ENCODE measurements at regions not wholly inside any gene's neighbourhood (a gene's known extent, or its start where the extent isn't known, plus 50 kb on each side); places are given as distances from the start of the nearest gene placed in this dataset.
"Not testable (repeated sequence)": the region's sequence is repeated elsewhere in the genome, so short reads cannot be mapped to it uniquely, and the experiment has no call there.

DNA sequence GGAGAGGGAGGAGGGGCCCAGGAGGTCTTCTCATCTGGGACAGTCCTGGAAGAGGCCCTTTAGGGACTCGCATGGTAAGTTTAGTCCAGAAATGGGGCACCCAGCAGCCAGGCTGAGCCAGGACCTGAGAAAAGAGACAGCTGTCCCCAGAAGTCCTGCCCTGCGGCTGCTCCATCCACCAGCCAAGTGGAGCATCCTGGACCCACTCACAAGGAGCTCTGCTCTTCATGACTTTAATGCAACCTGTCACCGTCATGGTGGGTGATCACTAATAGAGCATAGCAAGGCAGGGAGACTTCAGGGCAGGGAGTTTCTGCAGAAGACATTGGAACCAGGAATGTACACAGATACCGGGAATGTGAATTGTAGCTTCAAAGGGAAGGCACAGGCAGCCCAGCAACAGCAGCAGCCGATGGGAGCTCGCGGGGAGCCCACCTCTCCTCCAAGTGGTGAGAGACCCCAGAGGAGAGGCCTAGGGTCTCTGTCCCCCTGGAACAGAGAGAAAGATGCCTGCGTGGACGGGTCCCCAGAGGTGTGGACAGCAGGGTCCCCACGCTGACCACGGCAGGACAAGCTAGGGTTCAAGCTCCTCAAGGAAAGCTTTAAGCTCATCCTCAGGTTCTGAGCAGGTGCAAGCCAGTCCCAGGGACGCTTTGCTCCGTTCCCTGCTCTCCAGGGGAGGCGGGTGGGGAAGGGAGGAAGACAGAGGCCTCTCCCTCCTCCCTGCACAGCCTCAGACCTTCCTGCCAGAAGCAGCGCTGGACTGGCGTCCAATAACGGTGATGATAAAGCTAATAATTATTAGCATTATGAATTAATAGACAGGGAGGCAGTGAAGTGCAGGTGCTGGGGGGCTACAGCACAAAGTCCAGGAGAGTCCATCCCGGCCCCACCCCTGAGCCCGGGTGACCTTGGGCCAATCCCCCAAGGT lies 335.3 kb downstream of the ADGRD1 start:
- not testable (repeated sequence) for DNase-seq (ENCODE audit: low read depth)

DNA sequence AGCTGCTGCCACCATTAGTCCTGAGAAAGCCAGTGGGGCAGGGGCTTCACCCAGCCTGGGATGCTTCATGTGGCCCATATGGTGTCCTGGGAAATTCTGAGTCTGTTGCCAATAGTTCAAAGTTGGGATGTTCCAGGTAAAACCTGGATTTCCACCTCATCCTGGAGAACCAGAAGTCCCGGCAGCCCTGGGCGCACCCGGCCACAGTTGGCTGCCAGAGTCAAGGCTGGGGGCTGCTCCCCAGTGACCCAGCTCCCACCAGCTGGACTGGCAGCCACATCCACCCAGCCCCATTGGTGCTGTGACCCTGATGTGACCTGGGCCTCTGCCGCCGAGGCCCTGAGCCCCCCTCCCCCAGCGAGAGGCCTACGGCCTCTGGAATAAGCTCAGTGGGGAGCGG lies 336.1 kb downstream of the ADGRD1 start:
- not testable (repeated sequence) for DNase-seq (ENCODE audit: low read depth)

DNA sequence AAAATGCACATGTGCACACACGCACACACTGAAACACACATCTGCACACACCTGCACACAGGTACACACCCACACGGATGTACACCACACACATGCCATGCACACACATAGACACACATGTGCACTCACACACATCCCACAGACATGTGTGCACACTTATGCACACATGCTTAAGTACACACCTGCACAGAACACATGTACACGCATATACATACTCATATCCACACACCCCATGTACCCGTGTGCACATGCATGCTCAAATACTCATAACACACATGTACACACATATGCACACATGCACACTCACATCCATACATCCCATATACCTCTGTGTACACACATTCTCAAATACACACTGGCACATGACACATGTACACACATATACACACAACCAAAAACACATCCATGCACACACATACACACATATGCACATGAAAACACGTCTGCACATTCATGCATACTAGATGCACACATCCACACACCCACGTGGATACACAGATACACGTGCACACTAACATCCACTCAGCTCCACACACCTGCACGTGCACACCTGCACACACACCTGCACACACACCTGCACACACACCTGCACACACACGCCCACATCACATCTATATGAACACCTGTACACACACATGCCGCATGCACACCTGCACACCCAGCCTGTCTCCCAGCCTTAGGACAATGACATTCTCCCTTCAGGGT lies 336.7 kb downstream of the ADGRD1 start:
- no peak for DNase-seq (ENCODE audit: low read depth)

DNA sequence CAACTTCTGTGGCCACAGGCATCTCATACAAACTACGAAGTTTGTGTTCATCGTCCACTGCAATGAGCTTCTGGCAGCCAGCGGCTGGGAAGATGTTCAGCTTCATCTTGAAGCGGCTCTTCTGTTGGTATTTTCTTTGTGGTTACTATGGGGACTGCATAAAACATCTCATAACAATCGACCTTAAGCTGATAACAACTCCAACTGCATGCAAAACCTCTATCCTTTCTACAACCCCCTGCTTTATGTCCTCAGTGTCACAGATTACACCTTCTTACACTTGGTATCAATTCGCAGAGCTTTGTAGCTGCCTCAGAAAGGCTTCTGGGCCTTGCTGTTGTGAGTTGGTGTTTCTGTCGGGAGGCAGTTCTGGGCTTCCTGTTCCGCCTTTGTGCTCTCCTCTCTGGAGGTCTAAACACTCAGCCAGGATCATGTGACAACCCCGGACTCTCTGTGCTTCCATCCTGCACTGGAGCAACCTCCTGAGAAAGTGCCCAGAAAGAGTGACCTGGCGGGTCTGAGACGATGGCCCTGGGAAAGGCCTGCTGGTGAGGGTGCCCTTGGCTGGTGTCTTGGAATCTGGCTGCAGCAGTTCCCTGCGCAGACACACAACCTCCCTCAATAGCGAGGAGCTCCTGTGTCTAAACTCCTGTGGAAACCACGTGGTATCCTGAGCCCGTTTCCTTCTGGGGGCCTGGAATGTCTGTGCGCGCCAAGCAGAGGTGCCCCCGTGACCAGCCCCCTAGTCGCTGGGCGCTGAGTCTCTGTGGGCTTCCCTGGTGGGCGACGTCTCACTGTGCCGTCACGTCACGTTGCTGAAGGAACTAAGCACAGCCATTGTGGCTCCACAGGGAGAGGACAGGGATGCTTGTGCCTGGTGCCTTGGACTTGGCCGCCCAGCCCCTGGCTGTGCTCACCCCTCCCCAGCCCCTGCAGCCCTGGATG lies 339.6 kb downstream of the ADGRD1 start:
- not testable (repeated sequence) for DNase-seq (ENCODE audit: low read depth)

DNA sequence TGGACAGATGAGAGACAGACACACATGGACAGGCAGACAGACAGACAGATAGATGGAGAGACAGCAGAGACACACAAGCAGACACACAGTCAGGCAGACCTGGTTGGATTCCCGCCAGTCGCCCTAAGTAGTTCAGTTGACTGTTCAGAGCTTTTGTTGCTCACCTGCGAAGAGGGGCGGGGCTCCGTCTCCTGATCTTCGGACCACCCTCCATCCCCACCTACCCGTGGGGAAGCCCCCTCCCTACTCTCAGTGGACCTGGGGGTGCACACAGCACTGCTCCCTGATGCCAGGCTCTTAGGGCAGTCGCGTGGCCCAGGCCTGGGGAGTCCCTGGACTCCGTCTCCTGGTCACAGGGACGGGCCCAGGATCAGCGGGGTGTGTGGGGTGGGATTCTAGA lies 341.0 kb downstream of the ADGRD1 start:
- not testable (repeated sequence) for DNase-seq (ENCODE audit: low read depth)

DNA sequence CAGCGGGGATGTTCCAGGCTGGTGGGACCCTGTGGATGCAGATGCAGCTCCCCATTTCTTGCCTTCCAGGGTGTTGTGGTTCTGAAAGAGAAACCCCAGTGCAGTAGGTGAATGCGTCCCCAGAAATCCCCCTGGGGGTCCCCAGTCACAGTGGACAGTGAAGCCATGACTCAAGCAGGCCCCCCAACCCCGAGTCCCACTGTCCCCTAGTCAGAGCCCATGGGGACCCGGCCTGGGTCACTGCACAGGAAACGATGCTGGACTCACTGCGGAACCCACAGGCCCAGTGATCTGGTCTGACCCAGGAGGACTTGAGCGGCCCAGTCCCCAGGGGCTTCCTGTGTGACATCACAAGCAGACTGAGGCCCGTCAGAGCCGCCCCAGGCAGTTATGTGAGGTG lies 341.4 kb downstream of the ADGRD1 start:
- DNase-seq (ENCODE audit: low read depth), result not testable (repeated sequence)

DNA sequence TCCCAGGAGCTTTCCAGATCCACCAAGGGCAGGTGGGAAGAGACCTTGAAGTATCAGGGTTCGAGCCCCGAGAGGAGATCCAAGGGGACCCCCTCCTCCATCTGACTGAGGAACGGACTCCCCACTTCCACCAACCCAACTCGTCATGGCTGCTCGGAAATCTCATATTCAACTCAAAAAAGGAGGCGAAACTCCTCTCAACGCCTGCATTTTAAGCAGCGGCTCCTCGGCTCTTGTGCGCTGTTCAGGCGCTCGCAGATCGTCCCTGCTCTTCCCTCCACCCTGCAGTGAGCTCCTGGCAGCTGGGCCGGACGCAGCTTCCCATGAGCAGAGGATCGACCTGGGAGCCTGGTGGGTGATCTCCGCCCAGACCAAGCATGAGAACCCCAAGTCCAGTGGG lies 341.9 kb downstream of the ADGRD1 start:
- DNase-seq (ENCODE audit: low read depth), result not testable (repeated sequence)

DNA sequence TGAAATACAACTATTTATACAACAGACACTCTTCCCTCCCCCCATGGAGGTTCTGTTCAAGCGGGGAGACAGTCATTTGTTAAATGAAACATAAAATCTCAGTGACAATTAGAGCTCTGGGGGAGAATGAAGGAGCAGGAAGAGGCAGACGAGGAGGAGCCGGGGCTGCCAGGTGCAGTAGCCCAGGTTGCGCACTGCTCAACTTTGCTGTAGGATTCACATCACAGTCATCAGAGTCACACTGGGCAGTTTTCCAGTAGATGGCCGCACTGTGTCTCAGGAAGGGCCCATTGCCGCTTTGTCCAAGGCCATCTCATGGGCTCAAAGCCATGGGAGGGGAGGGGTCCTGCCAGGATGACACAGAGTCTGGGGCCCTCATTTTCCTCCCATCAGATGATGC lies 342.4 kb downstream of the ADGRD1 start:
- DNase-seq (ENCODE audit: low read depth), result not testable (repeated sequence)

DNA sequence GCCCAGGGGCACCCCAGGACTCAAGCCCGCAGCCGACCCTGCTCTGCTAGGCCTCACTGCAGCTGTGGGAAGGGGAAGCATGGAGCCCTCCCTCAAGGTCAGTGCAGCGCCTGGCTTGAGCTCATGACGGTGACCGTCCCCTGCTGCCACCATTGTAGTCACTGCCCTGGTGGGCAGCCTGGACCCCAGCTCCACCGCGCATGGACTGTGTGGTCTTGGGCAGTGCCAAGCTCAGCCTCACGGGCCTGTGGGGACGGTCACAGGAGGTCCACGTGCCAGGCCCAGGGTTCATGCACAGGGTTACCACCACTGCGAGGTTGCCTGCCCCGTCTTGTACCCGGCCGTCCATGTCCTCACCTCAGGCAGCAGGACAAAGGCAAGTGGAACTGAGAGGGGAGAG lies 342.9 kb downstream of the ADGRD1 start:
- DNase-seq (ENCODE audit: low read depth), result not testable (repeated sequence)

DNA sequence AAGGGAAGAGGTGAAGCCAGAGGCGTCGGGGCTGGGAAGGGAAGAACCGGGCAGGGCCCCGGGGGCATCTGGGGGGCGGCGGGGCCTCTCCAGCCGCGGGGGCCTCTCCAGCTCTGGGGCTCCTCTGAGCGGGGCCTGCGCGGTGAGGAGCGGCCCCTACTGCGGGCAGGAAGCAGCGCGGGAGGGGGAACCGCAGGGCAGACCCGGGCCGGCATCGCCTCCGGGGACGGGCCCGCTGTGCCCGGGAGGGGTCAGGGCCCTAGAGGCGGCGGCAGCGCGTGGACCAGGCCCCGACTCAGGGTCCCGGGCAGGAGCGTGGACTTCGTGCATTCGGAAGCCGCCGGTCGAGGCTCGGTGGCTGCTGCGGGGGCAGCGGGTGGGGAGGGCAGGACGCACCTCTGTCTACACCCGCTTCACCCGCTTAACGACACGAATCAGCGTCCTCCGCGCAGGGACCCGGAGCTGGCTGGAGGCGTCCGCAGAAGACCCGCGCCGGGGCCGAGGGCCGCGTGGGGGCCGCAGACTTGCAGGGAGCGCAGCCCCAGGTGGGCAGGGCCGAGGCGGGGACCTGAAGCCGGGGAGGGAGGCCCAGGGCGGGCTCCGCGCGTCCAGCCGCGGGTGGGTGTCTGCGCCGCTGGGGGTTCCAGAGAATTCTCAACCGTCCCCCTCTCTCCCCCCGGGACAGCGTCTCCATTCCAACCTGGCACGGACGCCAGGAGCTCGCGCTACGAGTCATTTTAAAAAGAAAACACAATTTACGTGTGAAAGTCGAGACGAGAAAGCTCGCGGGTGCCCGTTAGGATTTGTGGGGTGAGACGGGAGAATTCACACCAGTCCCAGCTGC lies 345.0 kb downstream of the ADGRD1 start:
- not testable (repeated sequence) for DNase-seq (ENCODE audit: low read depth)

DNA sequence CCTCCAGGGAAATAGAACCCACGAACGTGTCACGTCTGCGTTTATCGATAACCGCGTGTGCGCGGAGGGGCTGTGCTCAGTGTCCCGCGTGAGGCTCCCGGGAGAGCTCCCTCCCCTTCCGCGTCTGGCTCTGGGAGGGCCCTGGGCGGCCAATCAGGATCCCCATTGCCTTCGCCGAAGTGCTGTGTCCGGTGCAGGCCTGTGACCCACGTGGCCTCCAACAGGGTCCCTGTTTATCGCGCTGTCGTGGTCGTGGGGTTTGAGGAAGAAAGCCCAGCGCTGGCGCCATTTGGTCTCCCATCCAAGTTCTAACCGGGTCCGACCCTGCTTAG lies 345.6 kb downstream of the ADGRD1 start:
- not testable (repeated sequence) for DNase-seq (ENCODE audit: low read depth)

DNA sequence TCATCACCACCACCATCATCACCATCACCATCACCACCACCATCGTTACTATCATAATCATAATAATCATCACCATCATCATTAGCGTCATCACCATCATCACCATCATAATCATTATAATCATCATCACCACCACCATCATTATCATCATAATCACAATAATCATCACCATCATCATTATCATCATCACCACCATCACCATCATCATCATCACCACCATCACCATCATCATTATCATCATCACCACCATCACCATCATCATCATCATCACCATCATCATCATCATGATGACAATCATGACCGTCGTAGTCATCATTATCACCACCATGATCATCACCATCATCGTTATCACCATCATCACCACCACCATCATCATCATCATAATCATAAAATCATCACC lies 349.9 kb downstream of the ADGRD1 start:
- DNase-seq (ENCODE audit: low read depth), result not testable (repeated sequence)

DNA sequence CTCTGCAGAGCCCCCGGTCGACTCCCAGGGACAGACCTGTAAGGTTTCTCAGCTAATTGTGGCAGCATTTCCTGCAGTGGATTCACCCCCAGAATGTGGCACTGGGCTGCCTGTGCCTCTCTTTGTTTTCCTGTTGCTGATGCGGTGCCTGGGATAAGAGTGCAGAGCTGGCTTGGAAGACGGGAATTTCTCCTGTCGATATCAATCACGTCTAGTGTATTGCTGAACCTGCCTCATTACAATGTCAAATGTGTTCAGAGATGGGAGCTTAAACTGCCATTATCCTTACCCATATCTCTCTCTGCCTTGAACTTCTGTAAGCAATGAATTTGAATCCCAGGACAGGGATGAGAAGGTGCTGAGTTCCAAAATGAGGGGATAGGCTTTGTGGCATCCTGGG lies 350.9 kb downstream of the ADGRD1 start:
- not testable (repeated sequence) for DNase-seq (ENCODE audit: low read depth)

DNA sequence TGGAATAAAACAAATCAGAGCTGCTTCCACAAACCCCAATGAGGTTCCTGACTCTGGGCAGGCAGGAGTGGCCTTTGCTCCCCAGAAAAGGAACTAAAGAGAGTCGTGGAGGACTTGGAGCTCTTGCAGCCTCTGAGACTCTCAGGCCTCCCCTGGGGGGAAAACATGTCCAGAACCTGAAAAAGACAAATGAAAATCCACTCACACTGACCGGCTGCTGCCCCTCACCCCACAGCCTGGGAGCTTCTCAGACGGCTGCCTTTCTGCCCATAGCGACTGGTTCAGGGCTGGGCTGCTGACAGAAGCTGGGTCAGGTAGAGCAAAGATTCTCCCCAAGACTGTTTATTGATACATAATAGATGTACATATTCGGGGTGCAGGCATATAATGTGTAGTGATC lies 356.0 kb downstream of the ADGRD1 start:
- no peak for DNase-seq (ENCODE audit: low read depth)

DNA sequence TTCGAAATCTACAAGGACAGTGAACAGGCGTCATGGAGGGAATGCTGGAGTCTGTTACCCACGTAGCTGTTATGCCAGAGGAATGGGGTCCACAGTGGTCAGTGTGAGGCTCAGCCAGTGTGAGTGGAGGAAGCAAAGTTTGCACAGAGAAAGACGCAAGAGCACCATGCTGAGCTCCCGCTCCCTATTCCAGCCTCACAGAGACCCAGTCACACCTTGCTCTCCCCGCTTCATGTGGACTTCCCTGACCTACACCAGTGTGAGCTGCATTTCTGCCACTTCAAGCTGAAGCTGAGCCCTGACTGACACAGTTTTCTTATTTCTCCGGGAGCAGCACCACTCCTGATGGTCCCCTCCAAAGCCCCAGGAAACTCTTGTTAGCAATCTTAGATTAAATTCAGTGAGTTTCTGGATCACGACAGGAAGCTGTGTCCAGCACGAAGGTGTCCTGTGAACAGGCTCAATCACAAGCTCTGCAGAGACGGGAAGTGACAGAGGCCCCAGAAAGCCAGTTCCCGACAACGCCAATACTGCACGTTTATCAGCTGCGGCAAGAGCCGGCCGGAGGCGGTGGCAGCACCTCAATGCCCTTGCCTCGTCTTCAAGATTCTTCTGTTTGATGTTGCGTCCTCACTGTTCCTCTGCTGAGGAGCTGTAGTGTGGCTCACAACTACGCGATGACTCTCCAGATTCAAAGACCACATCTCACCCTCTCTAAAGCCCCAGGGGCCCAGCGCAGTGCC lies 356.7 kb downstream of the ADGRD1 start:
- not testable (repeated sequence) for DNase-seq (ENCODE audit: low read depth)

DNA sequence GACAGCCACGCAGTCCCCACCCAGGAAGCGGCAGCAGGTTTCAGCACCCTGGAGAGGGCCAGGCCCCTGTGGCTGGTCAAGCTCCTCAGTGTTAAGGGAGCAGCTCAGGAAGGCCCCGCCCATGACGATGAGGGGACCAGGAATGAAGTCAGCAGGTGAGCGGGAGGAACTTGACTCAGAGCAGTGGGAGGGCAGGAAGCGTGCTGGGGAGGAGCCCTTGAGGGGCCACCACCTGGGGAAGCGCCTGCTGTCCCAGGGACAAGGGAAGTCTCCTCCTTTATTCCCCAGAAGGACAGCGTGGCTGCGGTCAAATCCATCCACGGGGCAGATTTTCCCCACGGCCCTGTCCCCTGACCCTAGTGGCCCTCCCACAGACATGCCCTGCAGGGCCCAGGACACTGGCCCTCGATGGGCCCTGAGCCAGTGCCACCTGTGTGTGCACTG lies 357.6 kb downstream of the ADGRD1 start:
- not testable (repeated sequence) for DNase-seq (ENCODE audit: low read depth)

DNA sequence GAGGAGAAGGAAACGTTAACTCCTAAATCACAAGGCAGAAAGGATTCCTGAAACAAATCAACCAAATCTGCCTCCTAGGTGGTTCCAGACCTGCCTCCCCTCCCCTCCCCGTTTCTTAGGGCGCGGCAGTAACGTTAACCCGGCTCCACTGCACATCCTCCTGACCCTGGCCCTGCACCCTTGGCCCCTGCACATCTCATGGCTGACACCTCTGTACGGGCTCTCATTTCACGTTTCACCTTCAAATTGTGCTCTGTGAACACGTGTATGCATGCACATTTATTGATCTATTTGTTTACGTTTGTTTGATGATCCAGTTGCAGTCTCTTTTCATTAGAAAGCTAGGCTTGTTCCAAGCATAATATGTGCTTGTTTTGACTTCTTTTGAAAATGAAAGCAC lies 358.1 kb downstream of the ADGRD1 start:
- no peak for DNase-seq (ENCODE audit: low read depth)

DNA sequence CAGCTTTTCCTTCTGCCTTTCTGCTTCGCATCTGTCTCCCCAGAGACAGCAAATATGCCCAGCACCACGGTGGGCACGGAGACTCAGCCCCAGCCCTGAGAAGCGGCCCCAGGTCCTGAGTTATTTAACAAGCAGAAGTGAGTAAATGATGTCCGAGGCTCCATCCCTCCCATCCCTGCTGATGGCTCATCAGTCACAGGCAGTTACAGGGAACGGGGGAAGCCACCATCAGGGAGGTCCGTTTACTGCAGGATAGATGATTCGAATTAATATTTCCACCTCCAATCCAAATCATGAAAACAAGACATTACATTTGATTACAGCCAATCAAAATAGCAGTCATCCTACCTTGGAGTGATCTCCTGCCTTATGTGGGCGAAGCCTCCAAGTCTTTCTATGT lies 358.7 kb downstream of the ADGRD1 start:
- not testable (repeated sequence) for DNase-seq (ENCODE audit: low read depth)

DNA sequence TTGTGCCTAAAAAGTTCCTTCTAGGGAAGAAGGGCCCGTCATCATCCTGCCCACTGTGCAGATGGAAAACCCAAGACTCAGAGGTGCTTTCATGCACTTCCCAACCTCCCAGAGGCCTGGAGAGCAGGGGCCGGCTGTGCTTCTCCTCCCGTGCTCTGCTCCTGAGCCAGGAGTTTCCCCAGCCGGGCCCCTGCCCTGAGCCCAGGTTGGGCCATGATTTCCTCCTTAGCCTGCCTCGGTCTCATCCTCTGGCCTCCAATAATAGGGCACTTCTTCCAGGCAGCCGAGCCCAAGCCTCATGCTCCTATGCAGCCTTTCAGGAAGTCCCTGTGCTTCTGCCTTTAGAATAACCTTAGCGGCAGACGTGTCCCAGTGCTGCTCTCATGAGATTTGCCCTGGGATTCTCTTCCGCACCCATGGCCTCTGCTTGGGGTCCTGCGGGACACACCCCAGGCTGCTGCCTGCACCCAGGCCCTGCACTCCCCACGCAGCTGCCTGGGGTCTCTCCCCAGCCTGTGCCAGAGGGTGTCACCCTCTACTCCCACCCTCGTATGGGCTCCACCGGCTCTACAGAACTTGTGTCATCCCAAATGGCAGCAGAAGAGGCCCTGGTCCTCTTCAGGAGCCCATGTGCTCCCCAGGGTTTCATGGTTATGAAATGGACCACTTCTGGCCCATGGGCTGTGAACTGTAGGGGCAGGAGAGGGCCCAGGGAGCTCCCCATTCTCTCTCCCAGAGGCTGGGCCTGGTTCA lies 359.3 kb downstream of the ADGRD1 start:
- no peak for DNase-seq (ENCODE audit: low read depth)

DNA sequence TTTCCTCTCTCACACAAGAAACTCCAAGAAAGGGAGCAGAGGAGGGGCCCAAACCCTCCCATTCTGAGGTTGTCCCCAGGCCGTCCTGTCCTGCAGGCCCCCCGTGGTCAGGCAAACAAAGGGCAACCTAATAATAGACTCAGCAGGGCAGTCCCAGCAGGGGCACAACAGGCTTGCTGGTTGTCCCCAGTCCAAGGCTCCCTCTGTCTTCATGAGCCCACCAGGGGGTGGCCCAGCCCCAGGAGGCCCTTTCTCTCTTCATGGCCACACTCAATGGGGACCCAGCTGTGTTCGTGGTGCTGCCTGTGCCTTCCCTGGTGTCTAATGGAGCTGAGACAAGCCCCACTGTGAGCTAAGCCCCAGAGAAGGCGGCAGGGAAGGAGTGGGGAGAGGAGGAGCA lies 359.9 kb downstream of the ADGRD1 start:
- no peak for DNase-seq (ENCODE audit: low read depth)
